Osteocyte (in vitro differentiated cells): ENCODE measurements at regions not wholly inside any gene's neighbourhood (a gene's known extent, or its start where the extent isn't known, plus 50 kb on each side); places are given as distances from the start of the nearest gene placed in this dataset.

Source experiments
- DNase-seq: peaks from one replicate; pipeline ENCODE4 v3.0.0; 2021; ENCODE audit warnings: mixed read lengths; ENCODE audit not compliant: unreplicated experiment; ENCODE audit errors: extremely low spot score
- H3K27ac Mint-ChIP-seq: one replicate; pipeline ENCODE4 v1.8.0; 2021; ENCODE audit warnings: mild to moderate bottlenecking, mixed read lengths; ENCODE audit not compliant: unreplicated experiment
- H3K27me3 Mint-ChIP-seq: one replicate; pipeline ENCODE4 v1.8.0; 2021; ENCODE audit warnings: mixed read lengths; ENCODE audit not compliant: unreplicated experiment
- H3K36me3 Mint-ChIP-seq: one replicate; pipeline ENCODE4 v1.8.0; 2021; ENCODE audit warnings: mixed read lengths; ENCODE audit not compliant: unreplicated experiment
- H3K4me1 Mint-ChIP-seq: one replicate; pipeline ENCODE4 v1.8.0; 2021; ENCODE audit warnings: mixed read lengths; ENCODE audit not compliant: unreplicated experiment
- H3K4me3 Mint-ChIP-seq: one replicate; pipeline ENCODE4 v1.8.0; 2021; ENCODE audit warnings: mild to moderate bottlenecking, moderate library complexity, mixed read lengths; ENCODE audit not compliant: unreplicated experiment
- H3K9me3 Mint-ChIP-seq: one replicate; pipeline ENCODE4 v1.8.0; 2021; ENCODE audit warnings: mixed read lengths; ENCODE audit not compliant: unreplicated experiment
- TF ChIP-seq, protein P1 (sequence below): fragments of 200-600 bp; sonication (generic); IDR thresholded peaks from 2 replicates; pipeline ENCODE4 v1.5.0; 2021; ENCODE audit warnings: antibody characterized with exemption, mild to moderate bottlenecking, moderate library complexity

DNA sequence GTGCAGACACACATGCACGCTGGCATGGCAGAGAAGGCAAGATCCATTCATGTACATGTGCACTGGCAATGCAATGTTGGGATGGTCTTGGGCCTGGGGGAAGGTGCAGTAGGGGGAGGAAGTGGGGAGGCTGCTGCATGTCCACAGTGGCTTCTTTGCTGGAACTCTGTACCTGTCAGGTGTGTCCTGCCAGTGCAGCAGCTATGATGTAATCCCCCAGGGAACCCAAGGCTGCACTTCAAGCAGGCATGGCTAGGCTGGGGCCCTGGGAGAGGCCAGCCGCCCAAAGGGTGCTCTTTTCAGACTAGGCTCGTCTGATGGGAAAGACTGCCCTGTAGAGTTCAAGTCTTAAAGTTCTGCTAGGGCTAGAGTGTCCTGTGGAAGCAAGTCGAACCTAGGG is 1304.0 kb downstream of the FAM133A start:
- Mint-ChIP-seq H3K4me3 (no peak overlapping the region), H3K27me3 (no peaks in the 10 kb centered on the region), H3K9me3 (peaks cover 8% of the 10 kb centered on the region), H3K36me3 (no peaks in the 10 kb centered on the region), H3K4me1 (no peaks in the 10 kb centered on the region), H3K27ac (no peak overlapping the region)
- TF ChIP-seq, protein P1, sequence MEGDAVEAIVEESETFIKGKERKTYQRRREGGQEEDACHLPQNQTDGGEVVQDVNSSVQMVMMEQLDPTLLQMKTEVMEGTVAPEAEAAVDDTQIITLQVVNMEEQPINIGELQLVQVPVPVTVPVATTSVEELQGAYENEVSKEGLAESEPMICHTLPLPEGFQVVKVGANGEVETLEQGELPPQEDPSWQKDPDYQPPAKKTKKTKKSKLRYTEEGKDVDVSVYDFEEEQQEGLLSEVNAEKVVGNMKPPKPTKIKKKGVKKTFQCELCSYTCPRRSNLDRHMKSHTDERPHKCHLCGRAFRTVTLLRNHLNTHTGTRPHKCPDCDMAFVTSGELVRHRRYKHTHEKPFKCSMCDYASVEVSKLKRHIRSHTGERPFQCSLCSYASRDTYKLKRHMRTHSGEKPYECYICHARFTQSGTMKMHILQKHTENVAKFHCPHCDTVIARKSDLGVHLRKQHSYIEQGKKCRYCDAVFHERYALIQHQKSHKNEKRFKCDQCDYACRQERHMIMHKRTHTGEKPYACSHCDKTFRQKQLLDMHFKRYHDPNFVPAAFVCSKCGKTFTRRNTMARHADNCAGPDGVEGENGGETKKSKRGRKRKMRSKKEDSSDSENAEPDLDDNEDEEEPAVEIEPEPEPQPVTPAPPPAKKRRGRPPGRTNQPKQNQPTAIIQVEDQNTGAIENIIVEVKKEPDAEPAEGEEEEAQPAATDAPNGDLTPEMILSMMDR, result no peak
- DNase-seq, result no peak
